ENCODE measurements at regions not wholly inside any gene's neighbourhood (a gene's known extent, or its start where the extent isn't known, plus 50 kb on each side); places are given as distances from the start of the nearest gene placed in this dataset.

- Histone ChIP-seq H3K9me3 (replicated peaks; ENCODE audit: insufficient read depth, low read length) (no peaks in the 10 kb centered on the region), H3F3A (ENCODE audit: insufficient read depth, low read length) (no peaks in the 10 kb centered on the region), H3K4me3 (ENCODE audit: low read length) (no peak overlapping the region), H3K4me2 (ENCODE audit: low read depth, low read length) (no peak overlapping the region), H2AFZ (ENCODE audit: low read length) (no peak overlapping the region), H3K9ac (ENCODE audit: low read length) (no peak overlapping the region), H3K27ac (ENCODE audit: low read length) (no peak overlapping the region), H3K27me3 (replicated peaks; ENCODE audit: insufficient read depth, low read length) (no peaks in the 10 kb centered on the region), H3K4me1 (ENCODE audit: low read length) (no peaks in the 10 kb centered on the region), H4K20me1 (ENCODE audit: insufficient read depth, low read length) (no peaks in the 10 kb centered on the region), H3K9me2 (replicated peaks; ENCODE audit: insufficient read depth, low read length) (no peaks in the 10 kb centered on the region), H3K36me3 (replicated peaks; ENCODE audit: insufficient read depth, low read length) (no peaks in the 10 kb centered on the region; the same call in 1 of the 2 replicates), H3K79me2 (ENCODE audit: low read length) (no peaks in the 10 kb centered on the region)
- no peak for DNase-seq
- TF ChIP-seq EZH2phosphoT487 (IDR thresholded peaks at IDR 0.05; ENCODE audit: low read length) (no peak), CTCF (IDR thresholded peaks at IDR 0.05; ENCODE audit: low read length) (no peak), EZH2 (optimal IDR thresholded peaks at IDR 0.05; ENCODE audit: low read depth, low read length) (no peak)
Observed at GRCh38 chr11:22510741-22511140, 114.9 kb downstream of the FANCF start.

- H2AFZ ChIP-seq (ENCODE audit: low read length), result no peak overlapping the region
- TF ChIP-seq CTCF (IDR thresholded peaks at IDR 0.05; ENCODE audit: low read length) (no peak), EZH2phosphoT487 (IDR thresholded peaks at IDR 0.05; ENCODE audit: low read length) (no peak), EZH2 (optimal IDR thresholded peaks at IDR 0.05; ENCODE audit: low read depth, low read length) (no peak)
- no peaks in the 10 kb centered on the region for H3K9me2 ChIP-seq (replicated peaks; ENCODE audit: insufficient read depth, low read length)
- no peaks in the 10 kb centered on the region for H3K79me2 ChIP-seq (ENCODE audit: low read length)
- H3K4me3 ChIP-seq (ENCODE audit: low read length), result no peak overlapping the region
- H3F3A ChIP-seq (ENCODE audit: insufficient read depth, low read length), result no peaks in the 10 kb centered on the region
- no peak for DNase-seq
- H3K9me3 ChIP-seq (replicated peaks; ENCODE audit: insufficient read depth, low read length), result no peaks in the 10 kb centered on the region
- no peak overlapping the region for H3K9ac ChIP-seq (ENCODE audit: low read length)
- no peaks in the 10 kb centered on the region for H4K20me1 ChIP-seq (ENCODE audit: insufficient read depth, low read length)
- no peaks in the 10 kb centered on the region for H3K4me1 ChIP-seq (ENCODE audit: low read length)
- no peak overlapping the region for H3K4me2 ChIP-seq (ENCODE audit: low read depth, low read length)
- no peak overlapping the region for H3K27ac ChIP-seq (ENCODE audit: low read length)
- H3K36me3 ChIP-seq (replicated peaks; ENCODE audit: insufficient read depth, low read length), result no peaks in the 10 kb centered on the region; the same call in 1 of the 2 replicates
- no peaks in the 10 kb centered on the region for H3K27me3 ChIP-seq (replicated peaks; ENCODE audit: insufficient read depth, low read length)
Observed at GRCh38 chr11:22510010-22510409, 115.6 kb downstream of the FANCF start.

- no peaks in the 10 kb centered on the region for H4K20me1 ChIP-seq (ENCODE audit: insufficient read depth, low read length)
- no peak overlapping the region for H3K4me2 ChIP-seq (ENCODE audit: low read depth, low read length)
- no peaks in the 10 kb centered on the region; the same call in 1 of the 2 replicates for H3K36me3 ChIP-seq (replicated peaks; ENCODE audit: insufficient read depth, low read length)
- no peaks in the 10 kb centered on the region for H3K9me3 ChIP-seq (replicated peaks; ENCODE audit: insufficient read depth, low read length)
- no peak overlapping the region for H3K27ac ChIP-seq (ENCODE audit: low read length)
- no peak overlapping the region for H2AFZ ChIP-seq (ENCODE audit: low read length)
- no peaks in the 10 kb centered on the region for H3F3A ChIP-seq (ENCODE audit: insufficient read depth, low read length)
- no peaks in the 10 kb centered on the region for H3K9me2 ChIP-seq (replicated peaks; ENCODE audit: insufficient read depth, low read length)
- H3K27me3 ChIP-seq (replicated peaks; ENCODE audit: insufficient read depth, low read length), result no peaks in the 10 kb centered on the region
- H3K4me3 ChIP-seq (ENCODE audit: low read length), result no peak overlapping the region
- DNase-seq, result no peak
- no peaks in the 10 kb centered on the region for H3K4me1 ChIP-seq (ENCODE audit: low read length)
- no peak overlapping the region for H3K9ac ChIP-seq (ENCODE audit: low read length)
- TF ChIP-seq CTCF (IDR thresholded peaks at IDR 0.05; ENCODE audit: low read length) (no peak), EZH2phosphoT487 (IDR thresholded peaks at IDR 0.05; ENCODE audit: low read length) (no peak), EZH2 (optimal IDR thresholded peaks at IDR 0.05; ENCODE audit: low read depth, low read length) (no peak)
- no peaks in the 10 kb centered on the region for H3K79me2 ChIP-seq (ENCODE audit: low read length)
Observed at GRCh38 chr11:22508665-22509064, 117.0 kb downstream of the FANCF start.
